GM12872 (cell line): ENCODE measurements at regions not wholly inside any gene's neighbourhood (a gene's known extent, or its start where the extent isn't known, plus 50 kb on each side); places are given as distances from the start of the nearest gene placed in this dataset.

Experiments
- TF ChIP-seq, protein P1 (sequence below): IDR thresholded peaks from 3 replicates; pipeline ENCODE4 v1.5.1; 2011; ENCODE audit warnings: low read depth, mild to moderate bottlenecking, low read length, moderate library complexity; ENCODE audit not compliant: insufficient read depth

DNA sequence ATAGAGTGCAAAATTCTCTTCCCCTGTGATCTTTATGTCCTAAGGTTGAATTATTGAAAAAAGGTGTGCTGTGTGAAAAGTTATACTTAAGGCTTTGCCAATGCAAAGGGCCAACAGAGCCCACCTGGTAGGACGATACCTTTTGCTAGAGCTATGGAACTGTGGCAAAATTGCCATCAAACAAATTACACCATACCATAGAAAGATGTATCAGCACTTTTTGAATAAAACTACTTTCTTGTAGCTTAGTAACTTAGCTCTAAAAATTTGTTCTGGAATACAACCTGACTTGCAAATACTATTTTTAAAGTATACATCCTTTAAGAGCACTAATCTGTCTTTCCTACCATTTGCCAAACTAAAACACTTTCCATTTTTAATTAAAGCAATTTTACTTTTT, 147.2 kb upstream of the ERCC4 start:
- TF ChIP-seq, protein P1, sequence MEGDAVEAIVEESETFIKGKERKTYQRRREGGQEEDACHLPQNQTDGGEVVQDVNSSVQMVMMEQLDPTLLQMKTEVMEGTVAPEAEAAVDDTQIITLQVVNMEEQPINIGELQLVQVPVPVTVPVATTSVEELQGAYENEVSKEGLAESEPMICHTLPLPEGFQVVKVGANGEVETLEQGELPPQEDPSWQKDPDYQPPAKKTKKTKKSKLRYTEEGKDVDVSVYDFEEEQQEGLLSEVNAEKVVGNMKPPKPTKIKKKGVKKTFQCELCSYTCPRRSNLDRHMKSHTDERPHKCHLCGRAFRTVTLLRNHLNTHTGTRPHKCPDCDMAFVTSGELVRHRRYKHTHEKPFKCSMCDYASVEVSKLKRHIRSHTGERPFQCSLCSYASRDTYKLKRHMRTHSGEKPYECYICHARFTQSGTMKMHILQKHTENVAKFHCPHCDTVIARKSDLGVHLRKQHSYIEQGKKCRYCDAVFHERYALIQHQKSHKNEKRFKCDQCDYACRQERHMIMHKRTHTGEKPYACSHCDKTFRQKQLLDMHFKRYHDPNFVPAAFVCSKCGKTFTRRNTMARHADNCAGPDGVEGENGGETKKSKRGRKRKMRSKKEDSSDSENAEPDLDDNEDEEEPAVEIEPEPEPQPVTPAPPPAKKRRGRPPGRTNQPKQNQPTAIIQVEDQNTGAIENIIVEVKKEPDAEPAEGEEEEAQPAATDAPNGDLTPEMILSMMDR = no peak

DNA sequence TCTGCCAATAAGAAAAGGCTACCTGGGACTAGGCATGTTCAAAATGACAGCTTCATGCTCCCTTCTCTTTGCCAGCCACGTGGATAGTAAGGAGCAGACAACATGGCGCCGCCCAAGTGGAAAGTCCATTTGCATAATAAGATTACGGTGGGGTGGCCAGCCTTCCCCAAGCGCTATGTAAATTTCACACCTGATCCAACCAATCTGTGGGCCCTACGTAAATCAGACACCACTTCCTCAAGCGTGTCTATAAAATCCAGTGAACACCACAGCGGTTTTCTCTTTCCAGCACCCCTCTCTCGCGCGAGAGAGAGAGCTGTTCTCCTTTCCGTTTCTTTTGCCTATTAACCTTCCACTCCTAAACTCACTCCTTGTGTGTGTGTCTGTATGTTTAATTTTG, 140.3 kb upstream of the ERCC4 start:
- TF ChIP-seq, protein P1 = no peak

DNA sequence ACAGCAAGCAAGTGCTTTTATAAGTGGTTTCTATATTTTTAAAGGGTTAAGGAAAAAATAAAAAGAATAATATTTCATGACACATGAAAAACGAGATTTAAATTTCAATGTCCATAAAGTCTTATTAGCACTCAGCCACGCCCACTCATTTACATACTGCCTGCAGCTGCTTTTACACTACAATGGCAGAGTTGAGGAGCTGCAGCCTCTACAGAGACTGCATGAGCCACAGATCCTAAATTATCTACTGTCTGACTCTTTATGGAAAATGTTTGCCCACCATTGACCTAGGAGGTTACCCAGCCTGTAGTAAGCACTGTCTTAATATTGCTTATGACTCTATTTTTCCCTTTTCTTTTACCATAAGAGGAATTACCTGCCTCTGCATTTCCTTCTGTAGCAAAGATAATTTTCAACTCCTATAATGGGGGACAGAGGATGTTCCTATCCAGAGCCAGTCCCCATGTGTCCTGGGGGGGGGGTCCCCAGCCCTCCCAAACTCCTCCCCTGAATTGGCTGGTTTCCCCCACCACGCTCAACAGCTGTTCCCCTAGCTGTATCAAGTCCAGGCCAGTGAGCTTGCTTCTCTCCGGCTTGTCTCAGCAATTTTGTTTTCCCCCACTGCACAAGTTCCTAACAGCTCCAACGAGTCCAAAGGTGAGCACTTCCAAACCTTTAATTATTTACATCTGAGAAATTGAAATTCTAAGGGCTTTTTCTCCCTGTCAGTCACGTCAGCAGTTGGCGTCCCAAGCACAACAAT, 139.4 kb upstream of the ERCC4 start:
- TF ChIP-seq, protein P1 = no peak

DNA sequence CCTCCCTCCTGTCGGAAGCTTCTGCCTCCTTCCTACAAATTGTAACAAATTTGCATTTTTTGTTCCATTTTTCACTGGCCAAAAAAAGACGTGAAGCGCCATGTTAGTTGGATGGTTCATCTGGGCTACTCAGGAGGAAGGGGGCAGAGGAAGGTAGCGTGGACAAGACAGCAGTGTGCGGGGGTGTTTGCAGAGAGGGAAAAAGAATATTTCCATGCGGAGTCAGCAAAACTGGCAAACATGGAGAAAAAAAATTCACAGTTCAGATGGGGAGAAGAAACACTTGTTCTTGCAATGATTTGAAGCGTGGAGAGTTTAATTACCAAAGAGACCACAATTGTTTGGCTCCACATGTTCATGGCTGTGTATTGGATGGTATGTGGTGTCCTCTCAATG, 138.8 kb upstream of the ERCC4 start:
- TF ChIP-seq, protein P1 = no peak

DNA sequence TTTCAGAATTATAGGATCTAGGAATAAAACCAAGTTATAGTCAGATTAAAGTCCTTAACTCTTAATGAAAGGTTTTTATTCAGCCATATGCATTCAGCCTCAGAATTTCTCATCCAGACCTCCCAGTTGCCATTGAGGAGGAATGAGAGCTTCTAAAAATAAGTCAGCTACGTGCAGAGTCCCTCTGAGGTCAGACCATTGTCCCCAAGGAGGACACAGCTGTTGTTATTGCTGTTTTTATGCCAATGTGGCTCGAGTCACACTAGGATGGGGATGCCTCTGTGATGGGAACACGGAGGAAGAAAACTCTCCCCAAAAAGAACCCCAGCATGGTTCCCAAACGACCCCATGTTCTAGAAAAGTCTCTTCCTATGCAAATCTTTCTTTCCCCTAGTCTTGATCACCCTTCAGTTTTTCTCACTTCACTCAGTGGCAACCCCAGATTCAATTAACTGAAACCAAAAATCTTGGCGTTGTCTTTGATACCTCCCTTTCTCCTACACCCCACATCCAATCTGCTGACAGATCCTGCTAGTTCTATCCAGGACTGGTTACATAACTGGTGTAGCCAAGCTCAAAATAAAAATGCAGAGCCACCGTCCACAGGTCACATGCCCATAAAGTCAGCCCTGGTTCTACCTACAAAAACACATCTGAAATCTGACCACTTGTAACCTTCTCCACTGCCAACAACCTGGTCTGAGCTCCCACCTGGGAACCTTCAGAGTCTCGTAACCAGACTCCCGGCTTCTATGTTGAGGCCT, 138.2 kb upstream of the ERCC4 start:
- TF ChIP-seq, protein P1 = no peak

DNA sequence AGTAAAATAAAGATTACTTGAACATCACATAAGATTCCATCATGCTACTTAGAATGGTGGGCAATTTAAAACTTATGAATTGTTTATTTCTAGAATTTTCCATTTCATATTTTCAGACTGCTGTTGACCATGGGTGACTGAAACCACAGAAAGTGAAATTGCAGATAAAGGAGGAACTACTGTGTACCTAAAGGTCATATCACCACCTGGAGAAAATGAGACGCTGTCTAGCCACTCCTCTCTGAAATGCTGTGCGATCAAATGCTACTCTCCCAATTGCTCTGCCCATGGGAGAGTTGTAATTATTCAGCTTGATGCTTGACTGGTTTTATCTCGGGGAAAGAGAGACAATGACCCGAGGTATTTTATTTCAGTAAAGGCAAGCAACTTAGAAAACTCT, 128.9 kb upstream of the ERCC4 start:
- TF ChIP-seq, protein P1 = no peak

DNA sequence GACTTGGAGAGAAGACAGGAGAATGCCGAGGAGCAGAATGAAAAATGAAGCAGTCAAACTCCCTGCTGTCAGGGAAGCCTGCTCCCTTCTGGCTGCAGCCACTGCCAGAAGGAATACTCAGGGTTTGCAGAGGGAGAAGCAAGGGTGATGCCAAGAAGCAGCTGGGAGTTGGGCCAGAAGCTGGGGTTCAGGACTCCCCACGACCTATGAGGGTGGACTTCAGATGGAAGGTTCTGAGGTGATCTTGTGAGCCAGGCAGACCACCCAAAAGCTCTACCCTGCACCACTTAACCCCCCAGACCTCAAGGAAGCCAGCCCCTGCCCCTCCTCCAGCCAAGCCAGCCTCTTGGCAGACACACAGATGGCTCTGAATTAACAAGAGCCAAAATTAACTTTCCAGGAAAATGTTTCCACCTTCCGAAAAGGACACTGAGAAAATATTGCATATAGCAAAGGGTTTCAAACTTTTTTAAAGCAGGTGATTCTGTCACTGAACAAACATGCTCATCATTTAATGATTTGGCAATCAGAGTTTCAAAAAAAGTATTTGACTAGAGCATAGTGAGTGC, 126.0 kb upstream of the ERCC4 start:
- TF ChIP-seq, protein P1 = no peak
